Trophoblast cell (in vitro differentiated cells and primary cell): ENCODE measurements at regions not wholly inside any gene's neighbourhood (a gene's known extent, or its start where the extent isn't known, plus 50 kb on each side); places are given as distances from the start of the nearest gene placed in this dataset.

Source experiments
- DNase-seq, 2 donors: peaks; one replicate each; pipeline ENCODE4 v3.0.0-alpha.2; 2016
- H2AFZ ChIP-seq: 2 replicates; pipeline ENCODE4 v1.6.1; 2013; ENCODE audit warnings: low read length, moderate library complexity, mild to moderate bottlenecking; ENCODE audit not compliant: insufficient read depth, poor library complexity
- H2AK5ac ChIP-seq: 2 replicates; pipeline ENCODE4 v1.6.1; 2013; ENCODE audit warnings: mild to moderate bottlenecking, low read length
- H2BK120ac ChIP-seq: 2 replicates; pipeline ENCODE4 v1.6.1; 2013; ENCODE audit warnings: low read length, mild to moderate bottlenecking, moderate library complexity; ENCODE audit not compliant: insufficient read depth, poor library complexity
- H2BK12ac ChIP-seq: 2 replicates; pipeline ENCODE4 v1.6.1; 2013; ENCODE audit warnings: mild to moderate bottlenecking, low read length, moderate library complexity
- H2BK5ac ChIP-seq: 2 replicates; pipeline ENCODE4 v1.6.1; 2013; ENCODE audit warnings: low read length, low read depth, moderate library complexity, mild to moderate bottlenecking; ENCODE audit not compliant: poor library complexity
- H3K14ac ChIP-seq: 2 replicates; pipeline ENCODE4 v1.6.1; 2013; ENCODE audit warnings: mild to moderate bottlenecking, low read length
- H3K18ac ChIP-seq: 2 replicates; pipeline ENCODE4 v1.6.1; 2013; ENCODE audit warnings: mild to moderate bottlenecking, low read length
- H3K23ac ChIP-seq: 2 replicates; pipeline ENCODE4 v1.6.1; 2013; ENCODE audit warnings: low read length
- H3K27ac ChIP-seq: 2 replicates; pipeline ENCODE4 v1.5.1; 2013; ENCODE audit warnings: low read depth, mild to moderate bottlenecking, inconsistent platforms, low read length, moderate library complexity
- H3K27me3 ChIP-seq: 2 replicates; pipeline ENCODE4 v1.6.1; 2013; ENCODE audit warnings: inconsistent platforms, mild to moderate bottlenecking, low read length, moderate library complexity; ENCODE audit not compliant: insufficient read depth
- H3K36me3 ChIP-seq, 2 experiments: 1 replicate in 1 of 2; 2 replicates in 1 of 2; pipeline ENCODE4 v1.6.1; 2013; ENCODE audit warnings: low read length in 2 of 2, mild to moderate bottlenecking in 2 of 2, moderate library complexity in 1 of 2; ENCODE audit not compliant: insufficient read depth in 2 of 2, control insufficient read depth in 1 of 2
- H3K4ac ChIP-seq: 2 replicates; pipeline ENCODE4 v1.6.1; 2013; ENCODE audit warnings: low read depth, mild to moderate bottlenecking, low read length, moderate library complexity
- H3K4me1 ChIP-seq, 2 experiments: 1 replicate in 1 of 2; 2 replicates in 1 of 2; pipeline ENCODE4 v1.6.1; 2013; ENCODE audit warnings: low read length in 2 of 2, mild to moderate bottlenecking in 2 of 2, moderate library complexity in 1 of 2; ENCODE audit not compliant: insufficient read depth in 2 of 2, control insufficient read depth in 1 of 2
- H3K4me2 ChIP-seq: 2 replicates; pipeline ENCODE4 v1.6.1; 2013; ENCODE audit warnings: inconsistent platforms, mild to moderate bottlenecking, low read length, moderate library complexity
- H3K4me3 ChIP-seq: 2 replicates; pipeline ENCODE4 v1.5.1; 2013; ENCODE audit warnings: mild to moderate bottlenecking, low read depth, low read length, inconsistent platforms
- H3K79me1 ChIP-seq: one replicate; pipeline ENCODE4 v1.6.1; 2013; ENCODE audit warnings: low read length
- H3K79me2 ChIP-seq: 2 replicates; pipeline ENCODE4 v1.6.1; 2013; ENCODE audit warnings: low read length, mild to moderate bottlenecking; ENCODE audit not compliant: control insufficient read depth, insufficient read depth, poor library complexity
- H3K9ac ChIP-seq: 2 replicates; pipeline ENCODE4 v1.6.1; 2013; ENCODE audit warnings: mild to moderate bottlenecking, low read length
- H3K9me3 ChIP-seq: 2 replicates; pipeline ENCODE4 v1.6.1; 2013; ENCODE audit warnings: low read depth, mild to moderate bottlenecking, control low read depth, inconsistent platforms, low read length; ENCODE audit not compliant: insufficient read depth
- H4K12ac ChIP-seq: 2 replicates; pipeline ENCODE4 v1.6.1; 2013; ENCODE audit warnings: low read depth, mild to moderate bottlenecking, low read length, moderate library complexity
- H4K8ac ChIP-seq: 2 replicates; pipeline ENCODE4 v1.6.1; 2013; ENCODE audit warnings: low read depth, mild to moderate bottlenecking, low read length, moderate library complexity
- H4K91ac ChIP-seq: one replicate; pipeline ENCODE4 v1.6.1; 2013; ENCODE audit warnings: low read depth, mild to moderate bottlenecking, low read length, moderate library complexity
- WGBS: extraction: QIAGEN DNeasy Blood & Tissue Kit; methylation state at CpG from one replicate; pipeline ENCODE4 v1.1.7; 2013; ENCODE audit warnings: missing lambda C conversion rate; ENCODE audit not compliant: insufficient read length, insufficient coverage; ENCODE audit errors: extremely low coverage; 5-methylcytosine and 5-hydroxymethylcytosine counted together

- no peak overlapping the region for H2BK120ac ChIP-seq
- no peaks in the 10 kb centered on the region for H3K79me2 ChIP-seq
- H3K14ac ChIP-seq: no peak overlapping the region
- H3K23ac ChIP-seq: no peak overlapping the region
- H3K27ac ChIP-seq: no peak overlapping the region
- no CpG with 5 or more reads among the region's 2 CpGs for WGBS
- H4K8ac ChIP-seq: no peak overlapping the region
- no peak overlapping the region for H3K4me2 ChIP-seq
- H3K4me1 ChIP-seq: no peaks in the 10 kb centered on the region
- H3K9me3 ChIP-seq: no peaks in the 10 kb centered on the region
- H3K36me3 ChIP-seq: no peaks in the 10 kb centered on the region
- H2BK12ac ChIP-seq: no peak overlapping the region
- no peak overlapping the region for H3K4me3 ChIP-seq
- no peak overlapping the region for H3K18ac ChIP-seq
- no peak overlapping the region for H4K91ac ChIP-seq
- H3K79me1 ChIP-seq: no peaks in the 10 kb centered on the region
- no peak overlapping the region for H3K9ac ChIP-seq
- H4K12ac ChIP-seq: no peak overlapping the region
- H2AFZ ChIP-seq: no peak overlapping the region
- H2BK5ac ChIP-seq: no peak overlapping the region
- no peaks in the 10 kb centered on the region for H3K27me3 ChIP-seq
- no peak for DNase-seq
- no peak overlapping the region for H3K4ac ChIP-seq
- no peak overlapping the region for H2AK5ac ChIP-seq
Measured at GRCh38 chr9:81092057-81092456, 597.3 kb downstream of the TLE1 start.

DNA sequence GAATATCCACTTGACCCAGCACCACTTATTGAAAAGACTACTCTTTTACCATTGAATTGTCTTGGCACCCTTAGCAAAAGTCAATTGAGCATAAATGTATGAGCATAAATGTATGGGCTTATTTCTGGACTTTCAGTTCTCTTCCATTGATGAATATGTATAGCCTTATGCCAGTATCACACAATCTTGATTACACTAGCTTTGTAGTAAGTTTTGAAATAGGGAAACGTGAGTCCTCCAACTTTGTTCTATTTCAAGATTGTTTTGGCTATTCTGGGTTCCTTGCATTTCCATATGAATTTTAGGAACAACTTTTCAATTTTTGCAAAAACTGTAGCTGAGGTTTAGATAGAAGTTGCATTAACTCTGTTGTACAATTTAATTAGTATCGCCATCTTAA lies 601.0 kb downstream of the TLE1 start:
- Histone ChIP-seq H2BK120ac (no peak overlapping the region), H3K4me1 (no peaks in the 10 kb centered on the region), H4K12ac (no peak overlapping the region), H4K8ac (no peak overlapping the region), H3K27ac (no peak overlapping the region), H3K36me3 (no peaks in the 10 kb centered on the region), H4K91ac (no peak overlapping the region), H3K79me2 (no peaks in the 10 kb centered on the region), H3K14ac (no peak overlapping the region), H2BK5ac (no peak overlapping the region), H2AFZ (no peak overlapping the region), H3K23ac (no peak overlapping the region), H3K4me2 (no peak overlapping the region), H3K27me3 (no peaks in the 10 kb centered on the region), H3K4ac (no peak overlapping the region), H2AK5ac (no peak overlapping the region), H3K79me1 (no peaks in the 10 kb centered on the region), H3K4me3 (no peak overlapping the region), H3K9me3 (no peaks in the 10 kb centered on the region), H3K18ac (no peak overlapping the region), H2BK12ac (no peak overlapping the region), H3K9ac (no peak overlapping the region)
- DNase-seq: no peak
- WGBS: no CpG with 5 or more reads among the region's 2 CpGs

DNA sequence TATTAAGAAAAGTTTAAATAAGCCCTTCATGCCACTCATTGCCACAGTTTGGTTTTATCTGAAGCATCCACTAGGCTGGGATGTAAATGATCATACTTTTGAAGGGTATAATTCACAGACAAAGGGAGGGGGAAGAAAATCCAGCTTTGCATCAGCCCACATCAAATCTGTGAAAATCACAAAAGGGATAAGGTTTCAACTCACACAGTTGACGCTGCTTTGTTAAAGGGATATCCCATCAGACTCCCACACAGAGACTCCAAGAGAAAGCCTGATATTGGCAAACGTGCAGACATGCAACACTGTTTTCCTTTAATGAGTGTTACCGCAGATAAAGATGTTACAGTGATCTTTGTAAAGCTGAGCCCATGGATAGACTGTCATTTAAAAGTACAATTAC lies 602.9 kb downstream of the TLE1 start:
- no peaks in the 10 kb centered on the region for H3K79me1 ChIP-seq
- H4K91ac ChIP-seq: no peak overlapping the region
- H3K27me3 ChIP-seq: no peaks in the 10 kb centered on the region
- H3K4ac ChIP-seq: no peak overlapping the region
- no peaks in the 10 kb centered on the region for H3K36me3 ChIP-seq
- H3K23ac ChIP-seq: no peak overlapping the region
- WGBS: no CpG with 5 or more reads among the region's 3 CpGs
- H2BK120ac ChIP-seq: no peak overlapping the region
- H4K12ac ChIP-seq: no peak overlapping the region
- no peak overlapping the region for H3K4me3 ChIP-seq
- H3K14ac ChIP-seq: no peak overlapping the region
- peaks cover 0 to 2% of the 10 kb centered on the region in 2 experiments for H3K4me1 ChIP-seq
- no peaks in the 10 kb centered on the region for H3K9me3 ChIP-seq
- no peak for DNase-seq
- no peak overlapping the region for H2BK5ac ChIP-seq
- H3K4me2 ChIP-seq: no peak overlapping the region
- H3K18ac ChIP-seq: no peak overlapping the region
- no peak overlapping the region for H3K9ac ChIP-seq
- H2BK12ac ChIP-seq: no peak overlapping the region
- H2AFZ ChIP-seq: no peak overlapping the region
- H2AK5ac ChIP-seq: no peak overlapping the region
- no peak overlapping the region for H3K27ac ChIP-seq
- no peak overlapping the region for H4K8ac ChIP-seq
- no peaks in the 10 kb centered on the region for H3K79me2 ChIP-seq

DNA sequence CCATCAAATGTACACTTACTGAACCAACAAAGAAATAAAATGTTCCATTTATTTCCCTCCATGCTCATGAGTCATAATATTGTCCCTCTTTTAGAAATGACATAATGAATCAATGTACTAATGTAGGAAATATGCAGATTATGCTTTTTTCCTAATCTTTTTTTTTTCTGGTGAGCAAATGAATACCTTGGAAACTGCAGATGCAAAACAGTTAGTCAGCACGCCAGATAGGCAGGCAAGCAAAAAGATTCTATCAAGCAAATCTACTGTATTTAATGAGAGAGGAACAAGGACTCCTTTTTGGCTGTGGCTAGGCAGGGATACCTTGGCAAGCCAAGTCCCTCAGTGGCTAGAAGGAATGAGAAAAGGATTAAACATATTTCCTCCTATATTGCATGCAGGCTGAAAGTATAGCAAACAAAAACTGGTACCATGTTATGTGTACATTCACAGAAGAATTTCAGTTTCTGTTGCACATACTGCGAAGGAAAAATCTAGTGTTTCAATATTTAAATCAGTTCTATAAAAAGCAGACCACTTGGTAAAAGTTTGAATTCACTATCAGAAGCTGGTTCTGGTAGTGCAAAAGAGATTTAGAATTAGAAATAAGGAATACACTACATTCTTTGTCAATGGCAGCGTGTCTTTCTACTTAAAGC lies 605.4 kb downstream of the TLE1 start:
- DNase-seq: peak in 1 of 2 donors; percentile 56
- no peak overlapping the region for H4K8ac ChIP-seq
- no peaks in the 10 kb centered on the region for H3K36me3 ChIP-seq
- H3K4me1 ChIP-seq: peaks cover 0 to 2% of the 10 kb centered on the region in 2 experiments
- no peak overlapping the region for H3K23ac ChIP-seq
- H3K9me3 ChIP-seq: no peaks in the 10 kb centered on the region
- no peak overlapping the region for H4K12ac ChIP-seq
- no peak overlapping the region for H2BK120ac ChIP-seq
- H3K14ac ChIP-seq: no peak overlapping the region
- H2AFZ ChIP-seq: no peak overlapping the region
- no peak overlapping the region for H2BK12ac ChIP-seq
- H3K79me2 ChIP-seq: no peaks in the 10 kb centered on the region
- no CpG with 5 or more reads among the region's 3 CpGs for WGBS
- no peak overlapping the region for H3K18ac ChIP-seq
- H3K4me2 ChIP-seq: no peak overlapping the region
- no peak overlapping the region for H3K27ac ChIP-seq
- H2AK5ac ChIP-seq: no peak overlapping the region
- no peak overlapping the region for H2BK5ac ChIP-seq
- H3K9ac ChIP-seq: no peak overlapping the region
- H4K91ac ChIP-seq: no peak overlapping the region
- no peaks in the 10 kb centered on the region for H3K79me1 ChIP-seq
- H3K4me3 ChIP-seq: no peak overlapping the region
- no peak overlapping the region for H3K4ac ChIP-seq
- no peaks in the 10 kb centered on the region for H3K27me3 ChIP-seq
